ENCODE measurements at regions not wholly inside any gene's neighbourhood (a gene's known extent, or its start where the extent isn't known, plus 50 kb on each side); places are given as distances from the start of the nearest gene placed in this dataset.

DNA sequence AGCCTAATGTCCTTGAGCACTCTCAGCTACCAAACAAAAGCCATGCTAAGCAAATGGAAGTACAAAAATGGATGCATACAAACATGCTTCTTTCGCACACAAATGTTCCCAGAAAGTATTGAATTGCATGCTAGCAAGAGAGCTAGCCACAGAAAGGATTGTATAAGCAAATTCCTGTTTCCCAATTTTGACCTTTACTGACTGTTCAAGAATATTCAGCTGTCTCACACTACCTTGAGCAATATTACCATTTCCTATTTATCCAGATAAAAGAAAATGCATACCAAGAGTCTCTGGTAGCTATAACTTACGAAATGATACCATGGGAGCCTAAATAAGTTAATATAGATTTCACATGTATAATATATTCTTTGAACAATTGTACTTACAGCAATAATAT lies 264.6 kb downstream of the TMEM167A start:
- DNase-seq (ENCODE audit: low read depth in 4 of 4, low spot score in 3 of 4) = no peak

GRCh38 chr5:82811490-82811889 lies 265.7 kb downstream of the TMEM167A start:
- DNase-seq (ENCODE audit: low read depth in 4 of 4, low spot score in 3 of 4) = no peak

DNA sequence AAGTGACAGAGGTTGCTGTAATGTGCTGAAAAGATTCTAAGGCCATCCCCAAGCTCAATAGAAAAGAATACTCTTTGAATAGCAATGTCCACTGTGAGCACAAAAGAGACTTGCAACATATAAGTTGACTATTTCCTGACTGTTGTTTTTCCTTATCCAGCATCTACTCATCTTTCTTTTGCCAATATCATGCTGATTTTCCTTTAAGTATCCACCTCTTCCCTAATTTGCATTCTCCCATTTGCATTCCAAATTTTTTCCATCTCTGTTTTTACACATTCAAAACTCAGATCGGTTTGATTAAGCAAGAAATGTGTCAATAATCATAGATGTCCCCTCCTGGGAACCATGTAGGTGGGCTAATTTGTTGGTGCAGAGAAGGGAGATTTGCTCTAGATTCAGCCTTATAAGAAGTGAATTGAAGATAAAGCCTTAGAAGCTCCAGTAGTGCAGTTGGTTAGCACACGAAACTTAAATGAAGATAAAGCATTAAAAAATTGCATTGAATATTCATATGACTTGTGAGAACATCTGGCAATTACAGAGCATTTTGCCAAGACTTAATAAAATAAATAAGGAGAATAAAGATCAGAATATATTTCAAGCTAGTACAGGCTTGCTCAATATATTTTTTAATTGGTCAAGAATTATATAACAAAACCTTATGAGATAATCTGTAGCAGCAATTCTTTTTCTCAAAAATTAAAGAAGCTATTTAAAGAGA lies 267.6 kb downstream of the TMEM167A start:
- DNase-seq (ENCODE audit: low read depth in 4 of 4, low spot score in 3 of 4) = no peak

GRCh38 chr5:82808960-82809359 lies 268.2 kb downstream of the TMEM167A start:
- no peak for DNase-seq (ENCODE audit: low read depth in 4 of 4, low spot score in 3 of 4)

GRCh38 chr5:82807021-82807420 lies 270.2 kb downstream of the TMEM167A start:
- DNase-seq (ENCODE audit: low read depth in 4 of 4, low spot score in 3 of 4) = no peak

DNA sequence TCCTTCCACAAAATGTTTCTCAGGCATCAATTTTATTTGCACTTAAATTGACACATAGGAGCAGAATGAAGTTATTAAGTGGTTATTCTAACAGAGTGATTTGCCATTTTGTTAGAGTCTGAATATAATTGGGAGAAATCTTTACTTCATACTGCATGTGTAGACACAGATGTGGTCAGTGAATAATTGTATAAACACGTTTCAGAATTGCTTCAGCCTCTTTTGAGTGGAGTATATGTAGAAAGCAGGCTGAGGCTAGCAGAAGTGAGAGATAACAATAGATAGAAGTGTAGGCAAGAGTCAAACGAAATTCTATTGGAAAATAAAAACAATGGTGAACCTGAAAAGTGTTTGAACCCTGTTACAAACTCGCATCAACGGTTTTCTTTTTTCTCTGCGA lies 270.7 kb downstream of the TMEM167A start:
- DNase-seq (ENCODE audit: low read depth in 4 of 4, low spot score in 3 of 4) = no peak

GRCh38 chr5:82804155-82804690 lies 273.0 kb downstream of the TMEM167A start:
- no peak for DNase-seq (ENCODE audit: low read depth in 4 of 4, low spot score in 3 of 4)

DNA sequence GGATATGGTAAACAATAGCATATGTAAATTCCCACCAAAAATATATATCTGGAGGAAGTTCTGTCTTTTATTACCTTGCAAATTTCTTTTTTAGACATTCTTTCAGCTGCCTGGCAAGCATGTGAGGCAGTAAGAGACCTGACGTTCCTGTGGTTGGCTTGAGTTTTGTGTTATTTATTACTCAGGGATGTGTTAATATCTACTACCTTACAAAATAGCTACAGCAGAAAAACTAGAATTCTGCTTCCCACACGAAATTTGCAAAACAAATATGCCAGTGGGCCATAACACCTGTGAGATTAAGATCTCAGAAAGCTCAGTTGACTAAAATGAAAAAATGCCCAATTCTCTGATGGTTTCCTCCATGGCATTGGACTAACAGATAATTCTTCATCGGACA lies 274.2 kb downstream of the TMEM167A start:
- DNase-seq (ENCODE audit: low read depth in 4 of 4, low spot score in 3 of 4) = no peak

DNA sequence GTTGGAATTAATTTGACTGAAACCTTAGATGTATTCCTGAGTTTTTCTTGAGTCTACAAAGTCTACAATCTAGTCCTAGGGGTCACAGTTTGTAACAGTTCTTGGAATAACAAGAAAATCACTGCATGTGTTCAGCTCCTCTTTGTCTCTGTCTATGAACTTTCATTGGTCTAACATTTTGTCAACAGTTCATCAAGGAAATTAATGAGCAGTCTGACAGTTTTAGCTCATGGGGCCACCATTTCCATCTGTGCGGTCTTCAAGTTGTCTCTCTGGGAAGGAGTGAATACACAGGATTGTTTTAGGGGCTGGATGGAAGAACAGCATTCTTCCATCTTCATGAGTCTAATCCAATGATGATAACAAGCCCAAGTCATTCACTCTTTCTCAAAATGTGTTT lies 276.4 kb downstream of the TMEM167A start:
- no peak for DNase-seq (ENCODE audit: low read depth in 4 of 4, low spot score in 3 of 4)

- no peak for DNase-seq (ENCODE audit: low read depth in 4 of 4, low spot score in 3 of 4)
These were observed 277.7 kb downstream of the TMEM167A start for GRCh38 chr5:82799361-82800077.

DNA sequence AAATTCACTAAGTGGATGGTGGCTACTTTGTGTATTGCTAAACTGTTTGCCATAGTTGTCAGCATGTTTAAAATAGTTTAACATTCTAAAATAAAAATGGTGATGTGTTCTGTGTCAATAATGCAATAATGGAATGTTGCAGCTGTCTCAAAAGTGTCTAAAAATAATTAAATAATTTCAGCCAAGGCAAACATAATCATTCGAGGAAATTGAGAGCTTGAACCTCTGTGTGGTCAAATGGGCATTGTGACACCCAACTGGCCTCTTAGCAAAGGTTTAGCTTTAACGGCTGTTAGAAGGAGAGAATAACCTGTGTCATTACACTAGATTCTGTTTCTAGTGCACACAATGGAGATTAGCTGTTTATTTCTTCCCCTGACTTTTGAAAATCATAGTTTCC lies 278.5 kb downstream of the TMEM167A start:
- DNase-seq (ENCODE audit: low read depth in 4 of 4, low spot score in 3 of 4) = no peak

DNA sequence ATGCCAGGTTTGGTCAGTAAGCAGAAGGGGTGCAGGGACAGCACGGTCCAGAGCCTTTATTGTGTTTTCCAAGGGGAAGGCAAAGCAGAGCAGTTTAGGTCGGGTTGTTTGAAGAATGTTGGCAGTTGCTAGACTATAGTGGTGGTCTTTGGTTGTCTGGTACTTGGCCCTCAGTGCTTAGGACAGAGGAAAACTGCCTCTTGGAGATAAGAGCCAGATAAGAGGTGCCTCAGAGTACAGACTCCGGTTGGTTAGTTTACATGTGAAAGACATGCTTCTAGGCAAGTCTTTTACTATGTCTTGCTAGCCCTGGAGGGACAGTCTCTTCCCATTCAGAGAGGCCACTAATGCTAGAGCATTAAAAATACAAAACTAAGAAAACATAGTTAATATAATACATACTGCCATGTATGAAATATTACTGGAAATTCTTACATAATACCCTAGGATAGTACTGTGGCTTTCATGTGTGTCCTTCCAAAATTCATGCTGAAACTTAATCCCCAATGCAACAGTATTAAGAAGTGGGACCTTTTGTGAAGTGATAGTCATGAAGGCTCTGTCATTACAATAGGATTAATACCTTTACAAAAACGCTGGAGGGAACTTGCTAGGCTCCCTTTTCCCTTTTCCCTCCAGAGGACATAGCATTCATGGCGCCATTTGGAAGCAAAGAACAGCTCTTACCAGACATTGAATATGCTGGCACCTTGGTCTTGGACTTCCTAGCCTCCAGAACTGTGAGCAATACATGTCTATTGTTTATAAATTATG lies 280.4 kb downstream of the TMEM167A start:
- DNase-seq (ENCODE audit: low read depth in 4 of 4, low spot score in 3 of 4) = no peak

DNA sequence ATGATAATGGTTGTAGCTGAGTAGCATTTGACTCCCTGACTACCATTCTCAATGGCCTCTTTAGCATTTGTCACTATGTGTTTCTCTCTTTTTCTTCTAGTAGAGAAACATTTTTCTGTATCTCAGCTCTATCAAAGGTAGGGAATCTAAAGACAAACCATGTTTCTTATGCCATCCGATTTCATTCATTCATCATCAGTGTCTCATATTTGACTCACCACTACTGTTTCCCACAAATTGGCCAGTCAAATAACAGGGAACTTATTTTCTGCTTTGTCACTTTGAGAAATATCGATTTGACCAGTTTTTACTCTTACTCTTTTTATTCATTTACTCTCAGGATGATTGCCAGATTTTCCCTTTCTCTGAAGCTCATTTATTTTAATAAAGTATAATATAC lies 282.3 kb downstream of the TMEM167A start:
- DNase-seq (ENCODE audit: low read depth in 4 of 4, low spot score in 3 of 4) = no peak

- no peak for DNase-seq (ENCODE audit: low read depth in 4 of 4, low spot score in 3 of 4)
These were observed 283.3 kb downstream of the TMEM167A start for GRCh38 chr5:82793808-82794419.

- no peak for DNase-seq (ENCODE audit: low read depth in 4 of 4, low spot score in 3 of 4)
These were observed 285.1 kb downstream of the TMEM167A start for GRCh38 chr5:82792096-82792495.

GRCh38 chr5:82789095-82789494 lies 288.1 kb downstream of the TMEM167A start:
- no peak for DNase-seq (ENCODE audit: low read depth in 4 of 4, low spot score in 3 of 4)

DNA sequence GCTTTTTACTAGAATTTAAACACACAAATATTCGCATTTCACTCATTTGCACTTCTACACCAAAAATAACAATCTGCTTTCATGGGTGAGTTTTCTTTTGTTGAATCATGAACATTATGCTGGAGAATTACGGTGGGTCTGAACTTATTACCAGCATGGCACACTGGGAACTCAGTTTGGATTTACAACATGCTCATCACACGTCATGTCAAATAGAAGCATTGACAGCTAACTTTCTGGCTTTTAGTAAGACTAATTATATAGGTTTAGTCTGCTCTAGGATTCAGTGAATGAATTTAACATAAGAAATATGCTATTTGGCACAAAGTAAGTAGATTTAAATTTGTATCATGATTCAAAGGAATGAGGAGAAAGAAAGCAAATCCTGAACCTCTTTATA lies 290.4 kb downstream of the TMEM167A start:
- no peak for DNase-seq (ENCODE audit: low read depth in 4 of 4, low spot score in 3 of 4)

GRCh38 chr5:82785882-82786509 lies 291.2 kb downstream of the TMEM167A start:
- no peak for DNase-seq (ENCODE audit: low read depth in 4 of 4, low spot score in 3 of 4)

- no peak for DNase-seq (ENCODE audit: low read depth in 4 of 4, low spot score in 3 of 4)
These were observed 291.7 kb downstream of the TMEM167A start for GRCh38 chr5:82785456-82785855.

DNA sequence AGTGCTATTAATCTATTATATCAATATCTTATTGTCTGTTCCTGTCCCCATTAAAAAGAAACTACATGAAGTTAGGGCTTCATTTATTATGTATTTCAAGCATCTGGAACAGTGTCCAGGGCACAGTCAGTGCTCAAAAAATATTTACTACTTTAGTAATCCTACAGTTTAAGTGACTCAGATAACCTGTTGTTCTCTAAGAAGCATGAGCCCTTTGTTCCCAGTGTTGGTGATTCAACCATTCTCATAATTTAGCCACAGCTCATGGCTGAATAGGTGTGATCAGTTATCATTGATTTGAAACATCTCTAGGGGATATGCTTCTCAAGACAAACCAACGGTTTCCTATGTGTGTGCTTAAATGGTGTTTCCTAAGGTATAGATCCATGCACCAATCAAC lies 292.7 kb downstream of the TMEM167A start:
- no peak for DNase-seq (ENCODE audit: low read depth in 4 of 4, low spot score in 3 of 4)

Data from right renal pelvis (tissue), 4 donors.